Neural cell (in vitro differentiated cells): ENCODE measurements at regions not wholly inside any gene's neighbourhood (a gene's known extent, or its start where the extent isn't known, plus 50 kb on each side); places are given as distances from the start of the nearest gene placed in this dataset.

Experiments
- H2AFZ ChIP-seq: fragments of 200-600, 300-800 bp; sonication (generic), shearing (Covaris generic); 2 replicates; pipeline ENCODE4 v1.6.0; 2014; ENCODE audit warnings: low read depth, mild to moderate bottlenecking, antibody characterized with exemption, low read length, moderate library complexity
- H3F3A ChIP-seq: fragments of 200-600 bp; shearing (Covaris generic); 2 replicates; pipeline ENCODE4 v1.6.1; 2016; ENCODE audit warnings: mild to moderate bottlenecking, moderate library complexity, mixed read lengths, antibody characterized with exemption, low read length; ENCODE audit not compliant: insufficient read depth, poor library complexity, severe bottlenecking
- H3K27ac ChIP-seq: fragments of 200-600, 300-800 bp; sonication (generic), shearing (Covaris generic); 2 replicates; pipeline ENCODE4 v1.5.1; 2014; ENCODE audit warnings: mild to moderate bottlenecking, low read length, moderate library complexity
- H3K27me3 ChIP-seq: fragments of 300-800, 200-600 bp; sonication (generic), shearing (Covaris generic); 2 replicates; pipeline ENCODE4 v1.6.0; 2014; ENCODE audit warnings: mild to moderate bottlenecking, low read depth, low read length, moderate library complexity; ENCODE audit not compliant: insufficient read depth
- H3K36me3 ChIP-seq: fragments of 300-800, 200-600 bp; sonication (generic), shearing (Covaris generic); 2 replicates; pipeline ENCODE4 v1.5.1; 2014; ENCODE audit warnings: mild to moderate bottlenecking, antibody characterized with exemption, low read length, moderate library complexity; ENCODE audit not compliant: insufficient read depth
- H3K4me2 ChIP-seq: fragments of 300-800, 200-600 bp; sonication (generic), shearing (Covaris generic); 2 replicates; pipeline ENCODE4 v1.6.0; 2014; ENCODE audit warnings: mild to moderate bottlenecking, low read length
- H3K4me3 ChIP-seq: fragments of 300-800, 200-600 bp; sonication (generic), shearing (Covaris generic); 2 replicates; pipeline ENCODE4 v1.5.1; 2014; ENCODE audit warnings: mild to moderate bottlenecking, low read length, moderate library complexity
- H3K79me2 ChIP-seq: fragments of 200-600 bp; shearing (Covaris generic); replicated peaks from 2 replicates; pipeline ENCODE4 v1.6.0; 2014; ENCODE audit warnings: mild to moderate bottlenecking, low read length, moderate library complexity; ENCODE audit not compliant: insufficient read depth
- H3K9ac ChIP-seq: fragments of 300-800, 200-600 bp; sonication (generic), shearing (Covaris generic); 2 replicates; pipeline ENCODE4 v1.6.1; 2016; ENCODE audit warnings: mild to moderate bottlenecking, low read length, mixed read lengths
- H3K9me2 ChIP-seq: fragments of 200-600 bp; shearing (Covaris generic); 2 replicates; pipeline ENCODE4 v1.6.1; 2016; ENCODE audit warnings: mild to moderate bottlenecking, low read length, mixed read lengths; ENCODE audit not compliant: insufficient read depth
- H3K9me3 ChIP-seq: fragments of 200-600, 300-800 bp; sonication (generic), shearing (Covaris generic); 2 replicates; pipeline ENCODE4 v1.6.1; 2016; ENCODE audit warnings: mild to moderate bottlenecking, mixed run types, low read length, moderate library complexity, mixed read lengths
- H4K20me1 ChIP-seq: fragments of 200-600 bp; shearing (Covaris generic); 2 replicates; pipeline ENCODE4 v1.6.1; 2016; ENCODE audit warnings: mild to moderate bottlenecking, mixed run types; ENCODE audit not compliant: insufficient read depth
- CTCF ChIP-seq: fragments of 450-650 bp; IDR thresholded peaks from 2 replicates; pipeline ENCODE4 v1.5.1; 2014; ENCODE audit warnings: antibody characterized with exemption, mild to moderate bottlenecking, moderate library complexity; ENCODE audit not compliant: poor library complexity, severe bottlenecking
- EP300 ChIP-seq: fragments of 450-650 bp; conservative IDR thresholded peaks from 2 replicates; pipeline ENCODE4 v1.6.1; 2014; ENCODE audit warnings: antibody characterized with exemption, mild to moderate bottlenecking, moderate library complexity; ENCODE audit not compliant: poor library complexity, severe bottlenecking
- EZH2 ChIP-seq: fragments of 200-600, 300-800 bp; shearing (Covaris generic), sonication (generic); IDR thresholded peaks from 2 replicates; pipeline ENCODE4 v1.6.1; 2014; ENCODE audit warnings: antibody characterized with exemption, low read length, borderline replicate concordance, mild to moderate bottlenecking; ENCODE audit not compliant: insufficient read depth, poor library complexity, severe bottlenecking
- MXI1 ChIP-seq: fragments of 450-650 bp; conservative IDR thresholded peaks from 2 replicates; pipeline ENCODE4 v1.6.1; 2014; ENCODE audit warnings: antibody characterized with exemption, mild to moderate bottlenecking; ENCODE audit not compliant: poor library complexity, severe bottlenecking
- POLR2AphosphoS5 ChIP-seq: IDR thresholded peaks from 2 replicates; pipeline ENCODE4 v1.6.1; 2012
- RAD21 ChIP-seq: fragments of 450-650 bp; conservative IDR thresholded peaks from 2 replicates; pipeline ENCODE4 v1.6.1; 2014; ENCODE audit warnings: antibody characterized with exemption, mild to moderate bottlenecking, moderate library complexity
- REST ChIP-seq: IDR thresholded peaks from 2 replicates; pipeline ENCODE4 v1.6.1; 2012; ENCODE audit warnings: borderline replicate concordance
- SMC3 ChIP-seq: fragments of 450-650 bp; conservative IDR thresholded peaks from 2 replicates; pipeline ENCODE4 v1.6.1; 2014; ENCODE audit warnings: antibody characterized with exemption, mild to moderate bottlenecking, moderate library complexity; ENCODE audit not compliant: poor library complexity
- TAF1 ChIP-seq: IDR thresholded peaks from 2 replicates; pipeline ENCODE4 v1.6.1; 2012; ENCODE audit warnings: low read depth

GRCh38 chr18:39341129-39341528 is 1775.5 kb upstream of the CELF4 start:
- Histone ChIP-seq H3K4me2 (no peak overlapping the region), H3K36me3 (no peaks in the 10 kb centered on the region), H3K27me3 (no peaks in the 10 kb centered on the region), H3K9me3 (no peaks in the 10 kb centered on the region), H4K20me1 (no peaks in the 10 kb centered on the region), H3K27ac (no peak overlapping the region), H2AFZ (no peak overlapping the region), H3K79me2 (no peaks in the 10 kb centered on the region), H3F3A (no peaks in the 10 kb centered on the region), H3K4me3 (no peak overlapping the region), H3K9me2 (no peaks in the 10 kb centered on the region), H3K9ac (no peak overlapping the region)
- TF ChIP-seq EP300 = no peak

- H3K79me2 ChIP-seq = no peaks in the 10 kb centered on the region
- no peaks in the 10 kb centered on the region for H3K9me3 ChIP-seq
- no peak overlapping the region for H3K4me2 ChIP-seq
- H3F3A ChIP-seq = no peaks in the 10 kb centered on the region
- H3K27ac ChIP-seq = no peak overlapping the region
- no peaks in the 10 kb centered on the region for H3K36me3 ChIP-seq
- H4K20me1 ChIP-seq = no peaks in the 10 kb centered on the region
- no peak overlapping the region for H3K4me3 ChIP-seq
- H3K9ac ChIP-seq = no peak overlapping the region
- no peaks in the 10 kb centered on the region for H3K27me3 ChIP-seq
- no peak overlapping the region for H2AFZ ChIP-seq
- no peak for TF ChIP-seq TAF1
- no peak for TF ChIP-seq MXI1
- no peak for TF ChIP-seq SMC3
- no peak for TF ChIP-seq CTCF
- TF ChIP-seq EZH2 = no peak
- no peak for TF ChIP-seq RAD21
- no peak for TF ChIP-seq POLR2AphosphoS5
- TF ChIP-seq EP300 = no peak
- TF ChIP-seq REST = no peak
- no peaks in the 10 kb centered on the region for H3K9me2 ChIP-seq
Measured at GRCh38 chr18:39340418-39340817, 1774.8 kb upstream of the CELF4 start.
